ENCODE measurements at regions not wholly inside any gene's neighbourhood (a gene's known extent, or its start where the extent isn't known, plus 50 kb on each side); places are given as distances from the start of the nearest gene placed in this dataset.

DNA sequence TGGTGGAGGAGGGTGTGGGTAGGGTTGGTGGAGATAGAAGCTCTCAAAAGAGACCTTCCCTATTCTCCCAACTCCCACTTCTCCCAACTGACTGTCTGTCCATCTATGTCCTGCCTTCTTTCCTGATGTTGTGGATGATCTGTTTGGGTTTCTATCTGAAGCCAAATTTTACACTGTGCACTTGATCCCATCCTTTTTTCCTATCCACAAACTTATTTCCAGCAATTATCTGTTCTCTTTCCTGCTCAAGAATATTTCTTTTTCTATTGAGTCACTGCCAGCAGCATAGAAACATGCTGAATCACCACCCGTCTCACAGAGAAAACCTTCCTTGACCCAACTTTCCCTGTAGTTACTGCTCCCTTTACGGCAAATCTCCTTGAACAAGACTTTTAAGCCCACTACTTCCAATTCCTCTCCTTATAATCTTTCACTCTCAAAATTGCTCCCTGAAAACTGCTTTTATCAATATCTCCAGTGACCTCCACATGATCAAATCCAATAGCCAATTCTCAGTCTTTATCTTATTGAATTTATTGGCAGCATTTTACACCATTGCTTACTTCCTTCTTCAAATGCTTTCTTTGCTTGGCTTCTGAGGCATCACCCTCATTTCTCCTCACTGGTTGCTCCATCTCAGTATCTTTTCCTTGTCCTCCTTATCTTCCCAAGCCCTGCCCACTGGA lies 141.2 kb upstream of the SLC7A14 start (continued):
- TF ChIP-seq, protein P1, sequence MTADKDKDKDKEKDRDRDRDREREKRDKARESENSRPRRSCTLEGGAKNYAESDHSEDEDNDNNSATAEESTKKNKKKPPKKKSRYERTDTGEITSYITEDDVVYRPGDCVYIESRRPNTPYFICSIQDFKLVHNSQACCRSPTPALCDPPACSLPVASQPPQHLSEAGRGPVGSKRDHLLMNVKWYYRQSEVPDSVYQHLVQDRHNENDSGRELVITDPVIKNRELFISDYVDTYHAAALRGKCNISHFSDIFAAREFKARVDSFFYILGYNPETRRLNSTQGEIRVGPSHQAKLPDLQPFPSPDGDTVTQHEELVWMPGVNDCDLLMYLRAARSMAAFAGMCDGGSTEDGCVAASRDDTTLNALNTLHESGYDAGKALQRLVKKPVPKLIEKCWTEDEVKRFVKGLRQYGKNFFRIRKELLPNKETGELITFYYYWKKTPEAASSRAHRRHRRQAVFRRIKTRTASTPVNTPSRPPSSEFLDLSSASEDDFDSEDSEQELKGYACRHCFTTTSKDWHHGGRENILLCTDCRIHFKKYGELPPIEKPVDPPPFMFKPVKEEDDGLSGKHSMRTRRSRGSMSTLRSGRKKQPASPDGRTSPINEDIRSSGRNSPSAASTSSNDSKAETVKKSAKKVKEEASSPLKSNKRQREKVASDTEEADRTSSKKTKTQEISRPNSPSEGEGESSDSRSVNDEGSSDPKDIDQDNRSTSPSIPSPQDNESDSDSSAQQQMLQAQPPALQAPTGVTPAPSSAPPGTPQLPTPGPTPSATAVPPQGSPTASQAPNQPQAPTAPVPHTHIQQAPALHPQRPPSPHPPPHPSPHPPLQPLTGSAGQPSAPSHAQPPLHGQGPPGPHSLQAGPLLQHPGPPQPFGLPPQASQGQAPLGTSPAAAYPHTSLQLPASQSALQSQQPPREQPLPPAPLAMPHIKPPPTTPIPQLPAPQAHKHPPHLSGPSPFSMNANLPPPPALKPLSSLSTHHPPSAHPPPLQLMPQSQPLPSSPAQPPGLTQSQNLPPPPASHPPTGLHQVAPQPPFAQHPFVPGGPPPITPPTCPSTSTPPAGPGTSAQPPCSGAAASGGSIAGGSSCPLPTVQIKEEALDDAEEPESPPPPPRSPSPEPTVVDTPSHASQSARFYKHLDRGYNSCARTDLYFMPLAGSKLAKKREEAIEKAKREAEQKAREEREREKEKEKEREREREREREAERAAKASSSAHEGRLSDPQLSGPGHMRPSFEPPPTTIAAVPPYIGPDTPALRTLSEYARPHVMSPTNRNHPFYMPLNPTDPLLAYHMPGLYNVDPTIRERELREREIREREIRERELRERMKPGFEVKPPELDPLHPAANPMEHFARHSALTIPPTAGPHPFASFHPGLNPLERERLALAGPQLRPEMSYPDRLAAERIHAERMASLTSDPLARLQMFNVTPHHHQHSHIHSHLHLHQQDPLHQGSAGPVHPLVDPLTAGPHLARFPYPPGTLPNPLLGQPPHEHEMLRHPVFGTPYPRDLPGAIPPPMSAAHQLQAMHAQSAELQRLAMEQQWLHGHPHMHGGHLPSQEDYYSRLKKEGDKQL (CRISPR knock-in tag; IDR thresholded peaks at IDR 0.05; ENCODE audit: borderline replicate concordance) = no peak
- no peak for TF ChIP-seq ZBED1 (IDR thresholded peaks at IDR 0.05)
- no peak for TF ChIP-seq STAG1 (CRISPR knock-in tag; IDR thresholded peaks at IDR 0.05; ENCODE audit: borderline replicate concordance)
- no peak for TF ChIP-seq ZFPM2 (CRISPR knock-in tag; IDR thresholded peaks at IDR 0.05)
- TF ChIP-seq, protein P2, sequence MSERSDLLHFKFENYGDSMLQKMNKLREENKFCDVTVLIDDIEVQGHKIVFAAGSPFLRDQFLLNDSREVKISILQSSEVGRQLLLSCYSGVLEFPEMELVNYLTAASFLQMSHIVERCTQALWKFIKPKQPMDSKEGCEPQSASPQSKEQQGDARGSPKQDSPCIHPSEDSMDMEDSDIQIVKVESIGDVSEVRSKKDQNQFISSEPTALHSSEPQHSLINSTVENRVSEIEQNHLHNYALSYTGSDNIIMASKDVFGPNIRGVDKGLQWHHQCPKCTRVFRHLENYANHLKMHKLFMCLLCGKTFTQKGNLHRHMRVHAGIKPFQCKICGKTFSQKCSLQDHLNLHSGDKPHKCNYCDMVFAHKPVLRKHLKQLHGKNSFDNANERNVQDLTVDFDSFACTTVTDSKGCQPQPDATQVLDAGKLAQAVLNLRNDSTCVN (CRISPR knock-in tag; IDR thresholded peaks at IDR 0.05) = peak; percentile 71; the same call in 1 of the 2 replicates
- no peak for TF ChIP-seq PRMT5 (CRISPR knock-in tag; IDR thresholded peaks at IDR 0.05)
- 0 out of 4 replicates have a peak, but pooled peaks of 1 of the 2 experiments have one; percentile 86 for TF ChIP-seq ARNT (IDR thresholded peaks at IDR 0.05)
- TF ChIP-seq RBFOX2 (IDR thresholded peaks at IDR 0.05; ENCODE audit: low read depth, low read length) = no peak
- TF ChIP-seq RBM15 (IDR thresholded peaks at IDR 0.05; ENCODE audit: insufficient read depth, low read length) = no peak
- TF ChIP-seq HNRNPLL (IDR thresholded peaks at IDR 0.05; ENCODE audit: low read depth, low read length, poor library complexity, severe bottlenecking) = no peak
- TF ChIP-seq, protein P3, sequence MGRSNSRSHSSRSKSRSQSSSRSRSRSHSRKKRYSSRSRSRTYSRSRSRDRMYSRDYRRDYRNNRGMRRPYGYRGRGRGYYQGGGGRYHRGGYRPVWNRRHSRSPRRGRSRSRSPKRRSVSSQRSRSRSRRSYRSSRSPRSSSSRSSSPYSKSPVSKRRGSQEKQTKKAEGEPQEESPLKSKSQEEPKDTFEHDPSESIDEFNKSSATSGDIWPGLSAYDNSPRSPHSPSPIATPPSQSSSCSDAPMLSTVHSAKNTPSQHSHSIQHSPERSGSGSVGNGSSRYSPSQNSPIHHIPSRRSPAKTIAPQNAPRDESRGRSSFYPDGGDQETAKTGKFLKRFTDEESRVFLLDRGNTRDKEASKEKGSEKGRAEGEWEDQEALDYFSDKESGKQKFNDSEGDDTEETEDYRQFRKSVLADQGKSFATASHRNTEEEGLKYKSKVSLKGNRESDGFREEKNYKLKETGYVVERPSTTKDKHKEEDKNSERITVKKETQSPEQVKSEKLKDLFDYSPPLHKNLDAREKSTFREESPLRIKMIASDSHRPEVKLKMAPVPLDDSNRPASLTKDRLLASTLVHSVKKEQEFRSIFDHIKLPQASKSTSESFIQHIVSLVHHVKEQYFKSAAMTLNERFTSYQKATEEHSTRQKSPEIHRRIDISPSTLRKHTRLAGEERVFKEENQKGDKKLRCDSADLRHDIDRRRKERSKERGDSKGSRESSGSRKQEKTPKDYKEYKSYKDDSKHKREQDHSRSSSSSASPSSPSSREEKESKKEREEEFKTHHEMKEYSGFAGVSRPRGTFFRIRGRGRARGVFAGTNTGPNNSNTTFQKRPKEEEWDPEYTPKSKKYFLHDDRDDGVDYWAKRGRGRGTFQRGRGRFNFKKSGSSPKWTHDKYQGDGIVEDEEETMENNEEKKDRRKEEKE (IDR thresholded peaks at IDR 0.05; ENCODE audit: borderline replicate concordance in 1 of 2, control insufficient read depth in 1 of 2, low read depth in 2 of 2, low read length in 1 of 2) = no peak
- TF ChIP-seq LCOR (CRISPR knock-in tag; IDR thresholded peaks at IDR 0.05) = no peak
- TF ChIP-seq KDM4B (IDR thresholded peaks at IDR 0.05; ENCODE audit: borderline replicate concordance in 2 of 2, low read depth in 1 of 2) = no peak
- TF ChIP-seq TFAM (CRISPR knock-in tag; conservative IDR thresholded peaks at IDR 0.05) = no peak
- no peak for TF ChIP-seq ZFP30 (CRISPR knock-in tag; IDR thresholded peaks at IDR 0.05; ENCODE audit: borderline replicate concordance)
- TF ChIP-seq ZBTB17 (CRISPR knock-in tag; IDR thresholded peaks at IDR 0.05) = peak; percentile 52; the same call in 1 of the 2 replicates
- no peak for TF ChIP-seq ZC3H11A (IDR thresholded peaks at IDR 0.05; ENCODE audit: low read depth, low read length)
- no peak for TF ChIP-seq HDAC2 (IDR thresholded peaks at IDR 0.05)
- TF ChIP-seq SNRNP70 (optimal IDR thresholded peaks at IDR 0.05; ENCODE audit: low read depth, low read length) = no peak
- TF ChIP-seq XRCC3 (IDR thresholded peaks at IDR 0.05) = no peak

Measured in K562 (cell line).